ENCODE measurements at regions not wholly inside any gene's neighbourhood (a gene's known extent, or its start where the extent isn't known, plus 50 kb on each side); places are given as distances from the start of the nearest gene placed in this dataset.

DNA sequence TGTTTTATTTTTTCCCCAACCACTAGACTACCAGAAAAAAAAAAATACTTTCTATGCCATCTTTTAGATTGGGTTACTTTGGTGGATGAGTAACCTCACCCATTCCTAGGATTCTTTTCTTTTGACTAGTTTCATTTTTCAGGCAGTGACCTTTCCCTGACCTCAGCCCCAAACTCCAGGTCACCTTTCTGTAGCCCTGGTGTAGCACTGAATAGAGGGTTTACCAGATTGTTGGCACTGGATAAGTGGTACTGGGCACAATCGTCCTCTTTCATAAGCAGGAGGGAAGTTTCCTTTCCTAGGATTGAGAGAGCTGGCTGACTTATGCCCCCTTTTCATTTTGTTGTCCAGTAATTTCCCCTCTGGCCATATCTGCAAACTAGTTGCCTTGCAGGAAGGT is 169.4 kb upstream of the TMEM161B start:
- H4K5ac ChIP-seq (ENCODE audit: insufficient read length, low read depth, low read length), result no peak overlapping the region
- no peak overlapping the region for H3K23ac ChIP-seq (ENCODE audit: insufficient read length)
- no peak overlapping the region for H2BK15ac ChIP-seq (ENCODE audit: low read length)
- H3K23me2 ChIP-seq (ENCODE audit: low read depth, low read length), result no peaks in the 10 kb centered on the region
- H3K27ac ChIP-seq (ENCODE audit: low read depth, low read length), result no peak overlapping the region
- H2AK5ac ChIP-seq (ENCODE audit: low read depth, low read length), result no peak overlapping the region
- no peak overlapping the region for H3K18ac ChIP-seq (ENCODE audit: extremely low read depth, low read length)
- H2BK20ac ChIP-seq (ENCODE audit: low read length), result no peak overlapping the region
- no peak overlapping the region for H3K4me3 ChIP-seq (ENCODE audit: extremely low read depth in 1 of 4, insufficient read depth in 2 of 4, low read depth in 3 of 4, low read length in 4 of 4)
- H3K27me3 ChIP-seq (replicated peaks in 1 of 4; ENCODE audit: control insufficient read depth in 3 of 4, extremely low read depth in 1 of 4, insufficient read depth in 3 of 4, low read length in 3 of 4), result no peaks in the 10 kb centered on the region
- no peaks in the 10 kb centered on the region for H4K20me1 ChIP-seq (replicated peaks in 1 of 2; ENCODE audit: control insufficient read depth in 1 of 2, insufficient read depth in 2 of 2, low read length in 2 of 2)
- FAIRE-seq (no peak), DNase-seq (ENCODE audit: low read depth in 1 of 2, low spot score in 2 of 2) (no peak)
- no peak overlapping the region for H3K9ac ChIP-seq (replicated peaks in 1 of 4; ENCODE audit: extremely low read depth in 1 of 4, low read depth in 3 of 4, low read length in 3 of 4)
- no peak overlapping the region for H3K4ac ChIP-seq (replicated peaks; ENCODE audit: insufficient read length, low read depth, low read length)
- H3K4me1 ChIP-seq (replicated peaks in 1 of 4; ENCODE audit: control insufficient read depth in 3 of 4, insufficient read depth in 4 of 4, low read length in 3 of 4), result peaks cover 0 to 3% (median 3%) of the 10 kb centered on the region in 4 experiments; a peak in 2 of 7 replicates
- ChIA-PET POLR2A (ENCODE audit: partially characterized antibody) (no interaction called here), CTCF (ENCODE audit: partially characterized antibody) (interaction anchor here (1.4 kb wide), 1 partner anchor 165 kb away, joined by 3 read pairs; no protein-coding TSS in a partner anchor)
- no peak overlapping the region for H3K14ac ChIP-seq (ENCODE audit: insufficient read length)
- H2BK120ac ChIP-seq (replicated peaks; ENCODE audit: low read depth, low read length), result no peak overlapping the region
- no peak overlapping the region for H3K56ac ChIP-seq (replicated peaks; ENCODE audit: insufficient read length, low read depth, low read length)
- no peak overlapping the region for H4K91ac ChIP-seq (replicated peaks; ENCODE audit: insufficient read length, low read length)
- H4K8ac ChIP-seq (ENCODE audit: extremely low read depth, insufficient read depth, low read length), result no peak overlapping the region
- 80% methylated on average over 1 of the region's 1 CpG; no CpG with 5 or more reads in 1 of the 2 experiments for WGBS, 2 experiments (ENCODE audit: extremely low coverage in 1 of 2, insufficient coverage in 1 of 2, insufficient read length in 1 of 2, insufficient replicate concordance in 2 of 2, low coverage in 1 of 2, low lambda C conversion rate in 2 of 2, missing lambda C conversion rate in 1 of 2)
- H3K36me3 ChIP-seq (ENCODE audit: control insufficient read depth in 2 of 4, insufficient read depth in 4 of 4, low read length in 3 of 4), result no peaks in the 10 kb centered on the region
- no peaks in the 10 kb centered on the region for H3K79me2 ChIP-seq (ENCODE audit: control insufficient read depth in 1 of 2, insufficient read depth in 2 of 2, low read length in 2 of 2)
- 0 out of 4 replicates have a peak, but pooled peaks cover 0 to 2% of the 10 kb centered on the region in 2 experiments for H3K9me3 ChIP-seq (ENCODE audit: insufficient read depth in 2 of 2, low read depth in 1 of 2, low read length in 1 of 2)
- no peak overlapping the region for H2BK12ac ChIP-seq (ENCODE audit: low read depth, low read length)
- TF ChIP-seq RAD21 (IDR thresholded peaks at IDR 0.05 in 1 of 2, conservative IDR thresholded peaks at IDR 0.05 in 1 of 2; ENCODE audit: low read depth in 2 of 2, low read length in 2 of 2) (no peak), NRF1 (IDR thresholded peaks at IDR 0.05; ENCODE audit: low read depth, low read length) (no peak)
- no peaks in the 10 kb centered on the region for H3K79me1 ChIP-seq (ENCODE audit: low read depth, low read length)
- no peak overlapping the region for H2BK5ac ChIP-seq (ENCODE audit: low read depth, low read length)
- no peak overlapping the region for H2AFZ ChIP-seq (ENCODE audit: low read length)
- H3K4me2 ChIP-seq (ENCODE audit: insufficient read depth in 1 of 2, low read depth in 2 of 2, low read length in 2 of 2), result no peak overlapping the region
